Peyer's patch (tissue), 4 donors: ENCODE measurements at regions not wholly inside any gene's neighbourhood (a gene's known extent, or its start where the extent isn't known, plus 50 kb on each side); places are given as distances from the start of the nearest gene placed in this dataset.

Source experiments
- DNase-seq, 3 donors: peaks; one replicate each; pipeline ENCODE4 v3.0.0-alpha.2; 2017 to 2019
- H3K27ac ChIP-seq, 4 donors: fragments of 200-600 bp; sonication (generic); one replicate each; pipeline ENCODE4 v1.5.1; 2016 to 2019
- H3K27me3 ChIP-seq, 2 donors: fragments of 200-600 bp; sonication (generic); one replicate each; pipeline ENCODE4 v1.5.1; 2019
- H3K36me3 ChIP-seq, 3 donors: fragments of 200-600 bp; sonication (generic); one replicate each; pipeline ENCODE4 v1.5.1; 2016 to 2019
- H3K4me1 ChIP-seq, 4 donors: fragments of 200-600 bp; sonication (generic); one replicate each; pipeline ENCODE4 v1.5.1; 2016 to 2019
- H3K4me3 ChIP-seq, 4 donors: fragments of 200-600 bp; sonication (generic); 1 replicate in 3 of 4; 2 replicates in 1 of 4; pipeline ENCODE4 v1.5.1; 2016 to 2019; ENCODE audit warnings: mild to moderate bottlenecking in 1 of 4
- H3K9me3 ChIP-seq, 4 donors: fragments of 200-600 bp; sonication (generic); one replicate each; pipeline ENCODE4 v1.5.1; 2016 to 2019; ENCODE audit warnings: mild to moderate bottlenecking in 1 of 4
- POLR2A ChIP-seq, 2 donors: fragments of 450-650 bp; IDR thresholded peaks; one replicate each; pipeline ENCODE4 v1.5.1; 2017; ENCODE audit warnings: antibody characterized with exemption in 2 of 2, mild to moderate bottlenecking in 2 of 2, moderate library complexity in 2 of 2
- TF ChIP-seq, protein P1 (sequence below), 6 experiments: fragments of 450-650 bp in 4 of 6; fragments of 200-600 bp in 2 of 6; sonication (generic) in 1 of 6; IDR thresholded peaks; one replicate each; pipeline ENCODE4 v1.5.1; 2017 to 2019; ENCODE audit warnings: antibody characterized with exemption in 6 of 6, mild to moderate bottlenecking in 3 of 6, moderate library complexity in 1 of 6

DNA sequence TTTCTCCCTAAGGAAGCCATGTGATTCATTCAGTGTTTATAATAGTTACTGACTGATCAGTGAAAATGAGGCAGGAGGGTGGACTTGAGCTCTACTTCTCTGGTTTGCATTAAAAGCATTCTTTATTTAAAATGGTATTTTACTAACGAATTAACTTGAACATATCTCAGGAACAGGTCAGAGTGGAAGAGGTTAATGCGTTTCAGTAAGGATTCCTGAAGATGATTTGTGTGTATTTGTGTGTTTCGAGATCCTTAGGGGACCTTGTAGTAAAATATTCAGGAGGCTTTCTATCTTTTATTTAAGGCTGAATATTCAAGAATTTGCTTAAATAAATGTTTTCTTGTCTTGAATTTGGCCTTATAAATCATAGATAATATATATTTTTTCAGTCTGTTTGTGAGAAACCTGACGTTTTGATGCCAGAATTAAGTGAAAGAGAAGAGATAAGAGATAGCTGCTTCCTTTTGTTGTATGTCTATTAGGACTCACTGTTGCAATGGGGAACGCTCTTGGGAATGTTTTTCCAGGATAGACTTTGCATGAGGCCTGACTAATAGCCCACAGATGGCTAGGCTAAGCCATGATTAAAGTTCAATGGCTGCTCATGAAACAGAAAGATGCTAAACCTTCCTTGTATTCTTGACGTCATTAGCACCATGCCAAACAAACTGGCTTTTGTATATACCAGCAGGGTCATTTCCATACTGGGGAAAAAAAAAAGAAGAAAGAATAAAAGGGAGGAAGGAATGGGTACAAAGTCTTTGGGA is 93.8 kb upstream of the MTPN start:
- DNase-seq, result no peak
- Histone ChIP-seq H3K36me3 (no peaks in the 10 kb centered on the region), H3K27me3 (no peaks in the 10 kb centered on the region), H3K9me3 (no peaks in the 10 kb centered on the region), H3K27ac (no peak overlapping the region), H3K4me1 (no peaks in the 10 kb centered on the region), H3K4me3 (no peak overlapping the region)
- TF ChIP-seq, protein P1, sequence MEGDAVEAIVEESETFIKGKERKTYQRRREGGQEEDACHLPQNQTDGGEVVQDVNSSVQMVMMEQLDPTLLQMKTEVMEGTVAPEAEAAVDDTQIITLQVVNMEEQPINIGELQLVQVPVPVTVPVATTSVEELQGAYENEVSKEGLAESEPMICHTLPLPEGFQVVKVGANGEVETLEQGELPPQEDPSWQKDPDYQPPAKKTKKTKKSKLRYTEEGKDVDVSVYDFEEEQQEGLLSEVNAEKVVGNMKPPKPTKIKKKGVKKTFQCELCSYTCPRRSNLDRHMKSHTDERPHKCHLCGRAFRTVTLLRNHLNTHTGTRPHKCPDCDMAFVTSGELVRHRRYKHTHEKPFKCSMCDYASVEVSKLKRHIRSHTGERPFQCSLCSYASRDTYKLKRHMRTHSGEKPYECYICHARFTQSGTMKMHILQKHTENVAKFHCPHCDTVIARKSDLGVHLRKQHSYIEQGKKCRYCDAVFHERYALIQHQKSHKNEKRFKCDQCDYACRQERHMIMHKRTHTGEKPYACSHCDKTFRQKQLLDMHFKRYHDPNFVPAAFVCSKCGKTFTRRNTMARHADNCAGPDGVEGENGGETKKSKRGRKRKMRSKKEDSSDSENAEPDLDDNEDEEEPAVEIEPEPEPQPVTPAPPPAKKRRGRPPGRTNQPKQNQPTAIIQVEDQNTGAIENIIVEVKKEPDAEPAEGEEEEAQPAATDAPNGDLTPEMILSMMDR (IDR thresholded peaks at IDR 0.05), result no peak
- no peak for TF ChIP-seq POLR2A (IDR thresholded peaks at IDR 0.05)

DNA sequence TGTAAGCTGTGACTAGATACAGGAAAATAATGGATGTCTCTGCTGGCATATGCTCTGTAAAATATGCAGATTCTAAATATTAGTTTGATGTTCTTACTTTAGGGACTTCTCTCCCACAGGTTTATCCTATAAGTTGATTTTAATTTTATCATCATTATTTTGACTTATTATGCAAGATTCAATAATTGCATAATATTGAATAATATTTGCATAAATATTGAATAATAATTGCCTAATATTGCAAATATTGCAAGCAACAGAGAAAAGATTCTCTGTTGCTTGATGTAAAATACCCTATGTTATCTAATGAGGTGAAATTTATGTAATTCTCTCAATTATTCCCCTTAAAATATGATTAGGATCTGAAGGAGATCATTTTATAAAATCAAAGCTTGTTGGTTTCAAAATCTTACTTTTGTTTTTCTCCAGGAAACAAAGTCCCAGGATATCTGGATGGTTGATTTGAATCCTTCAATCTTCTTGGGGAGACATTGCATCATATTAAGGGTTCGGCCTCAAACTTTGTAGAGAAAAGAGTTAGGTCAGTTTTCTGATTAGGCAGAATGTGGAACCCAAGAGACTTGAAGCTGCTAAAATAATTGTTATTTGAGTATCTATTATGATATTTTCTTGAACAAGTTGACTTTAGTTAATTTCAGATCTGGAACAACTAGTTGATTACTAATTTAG is 92.8 kb upstream of the MTPN start:
- Histone ChIP-seq H3K27ac (no peak overlapping the region), H3K9me3 (no peaks in the 10 kb centered on the region), H3K4me1 (no peaks in the 10 kb centered on the region), H3K36me3 (no peaks in the 10 kb centered on the region), H3K27me3 (no peaks in the 10 kb centered on the region), H3K4me3 (no peak overlapping the region)
- TF ChIP-seq, protein P1 (IDR thresholded peaks at IDR 0.05), result no peak
- TF ChIP-seq POLR2A (IDR thresholded peaks at IDR 0.05), result no peak
- no peak for DNase-seq

DNA sequence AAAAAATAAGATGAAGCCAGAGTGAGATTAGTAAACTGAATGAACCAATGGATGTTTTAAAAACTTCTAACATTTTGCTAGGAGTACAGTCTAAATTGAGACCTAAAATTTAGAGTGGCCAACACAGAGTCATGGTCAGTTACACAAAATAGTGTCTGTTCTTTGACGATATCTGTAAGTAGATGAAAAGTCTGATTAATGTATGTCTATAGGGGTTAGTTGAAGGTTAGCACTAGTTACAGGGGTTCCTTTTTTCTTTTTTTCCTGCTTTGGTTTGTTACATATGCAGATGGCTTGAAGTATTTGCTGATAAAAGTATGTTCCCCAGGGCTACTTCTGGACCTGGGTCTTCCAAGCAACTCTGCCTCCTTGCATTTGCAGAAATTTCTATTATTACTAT is 90.1 kb upstream of the MTPN start:
- H3K27me3 ChIP-seq, result no peaks in the 10 kb centered on the region
- H3K27ac ChIP-seq, result no peak overlapping the region
- TF ChIP-seq, protein P1 (IDR thresholded peaks at IDR 0.05), result no peak
- no peak for TF ChIP-seq POLR2A (IDR thresholded peaks at IDR 0.05)
- no peaks in the 10 kb centered on the region for H3K4me1 ChIP-seq
- DNase-seq, result no peak
- no peak overlapping the region for H3K4me3 ChIP-seq
- no peaks in the 10 kb centered on the region for H3K9me3 ChIP-seq
- no peaks in the 10 kb centered on the region for H3K36me3 ChIP-seq

DNA sequence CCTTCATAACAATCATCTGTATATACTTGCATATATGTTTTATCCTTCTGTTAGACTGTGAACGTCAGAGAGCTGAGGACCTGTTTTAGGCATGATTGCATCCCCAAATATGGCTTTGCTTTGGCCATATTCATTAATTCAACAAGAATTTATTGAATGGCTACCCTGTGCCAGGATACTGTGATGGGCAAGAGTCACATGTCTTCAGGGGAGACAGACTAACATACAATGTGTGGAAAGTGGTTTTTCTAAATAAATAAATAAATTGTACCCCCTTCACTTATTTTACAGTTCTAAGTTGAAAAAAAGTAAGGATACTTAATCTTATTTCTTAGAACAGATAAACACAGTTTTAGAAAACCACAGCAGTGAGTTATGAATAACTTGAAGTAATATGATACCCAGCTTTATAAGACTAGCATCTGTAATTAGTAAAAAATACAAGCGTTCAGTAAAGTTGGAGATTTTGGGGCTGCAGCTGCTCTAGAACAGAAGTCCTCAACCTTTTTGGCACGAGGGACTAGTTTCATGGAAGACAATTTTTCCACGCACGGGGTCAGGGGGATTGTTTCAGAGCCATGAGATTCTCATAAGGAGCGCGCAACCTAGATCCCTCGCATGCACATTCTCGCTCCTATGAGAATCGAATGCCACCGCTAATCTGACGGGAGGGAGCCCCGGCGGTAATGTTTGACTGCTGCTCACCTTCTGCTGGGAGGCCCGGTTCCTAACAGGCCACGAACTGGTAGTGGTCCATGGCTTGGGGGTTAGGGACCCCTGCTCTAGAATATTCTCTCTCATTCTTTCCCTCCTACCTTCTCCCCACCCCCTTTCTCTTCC is 89.4 kb upstream of the MTPN start:
- no peak for TF ChIP-seq POLR2A (IDR thresholded peaks at IDR 0.05)
- TF ChIP-seq, protein P1 (IDR thresholded peaks at IDR 0.05), result no peak
- no peaks in the 10 kb centered on the region for H3K27me3 ChIP-seq
- H3K9me3 ChIP-seq, result no peaks in the 10 kb centered on the region
- no peak overlapping the region for H3K27ac ChIP-seq
- no peaks in the 10 kb centered on the region for H3K36me3 ChIP-seq
- DNase-seq, result no peak
- H3K4me1 ChIP-seq, result no peaks in the 10 kb centered on the region
- no peak overlapping the region for H3K4me3 ChIP-seq

DNA sequence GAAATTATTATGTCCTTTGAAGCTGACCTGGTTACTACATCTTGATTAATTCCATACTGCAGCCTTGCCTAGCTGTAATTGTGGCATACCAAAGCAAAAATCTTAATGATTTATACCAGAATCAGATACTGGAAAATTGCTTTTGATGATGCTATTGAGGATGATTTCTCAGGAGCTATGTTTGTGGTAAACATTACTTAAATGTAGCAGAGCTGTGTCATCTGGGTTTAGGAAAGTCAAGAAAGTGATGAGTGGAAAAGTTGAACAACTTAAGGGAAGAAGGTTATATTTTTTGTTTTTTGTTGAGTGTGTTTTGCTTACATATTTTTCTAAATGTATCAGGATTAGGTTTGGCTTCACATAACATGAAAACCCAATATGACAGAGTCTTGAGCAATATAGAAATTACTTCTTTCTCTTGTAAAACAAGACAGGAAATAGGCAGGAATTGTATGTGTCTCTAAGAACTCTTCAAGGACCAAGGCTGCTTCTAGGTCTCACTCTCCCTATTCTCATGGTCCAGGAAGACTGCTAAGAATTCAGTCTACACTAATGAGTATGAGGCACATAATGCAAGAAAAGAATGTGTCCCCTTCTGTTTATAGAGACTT is 87.6 kb upstream of the MTPN start:
- Histone ChIP-seq H3K9me3 (no peaks in the 10 kb centered on the region), H3K27ac (no peak overlapping the region), H3K36me3 (no peaks in the 10 kb centered on the region), H3K27me3 (no peaks in the 10 kb centered on the region), H3K4me1 (no peaks in the 10 kb centered on the region), H3K4me3 (no peak overlapping the region)
- TF ChIP-seq POLR2A (IDR thresholded peaks at IDR 0.05), result no peak
- TF ChIP-seq, protein P1 (IDR thresholded peaks at IDR 0.05), result no peak
- no peak for DNase-seq
